ENCODE measurements at regions not wholly inside any gene's neighbourhood (a gene's known extent, or its start where the extent isn't known, plus 50 kb on each side); places are given as distances from the start of the nearest gene placed in this dataset.

- TF ChIP-seq, protein P1, sequence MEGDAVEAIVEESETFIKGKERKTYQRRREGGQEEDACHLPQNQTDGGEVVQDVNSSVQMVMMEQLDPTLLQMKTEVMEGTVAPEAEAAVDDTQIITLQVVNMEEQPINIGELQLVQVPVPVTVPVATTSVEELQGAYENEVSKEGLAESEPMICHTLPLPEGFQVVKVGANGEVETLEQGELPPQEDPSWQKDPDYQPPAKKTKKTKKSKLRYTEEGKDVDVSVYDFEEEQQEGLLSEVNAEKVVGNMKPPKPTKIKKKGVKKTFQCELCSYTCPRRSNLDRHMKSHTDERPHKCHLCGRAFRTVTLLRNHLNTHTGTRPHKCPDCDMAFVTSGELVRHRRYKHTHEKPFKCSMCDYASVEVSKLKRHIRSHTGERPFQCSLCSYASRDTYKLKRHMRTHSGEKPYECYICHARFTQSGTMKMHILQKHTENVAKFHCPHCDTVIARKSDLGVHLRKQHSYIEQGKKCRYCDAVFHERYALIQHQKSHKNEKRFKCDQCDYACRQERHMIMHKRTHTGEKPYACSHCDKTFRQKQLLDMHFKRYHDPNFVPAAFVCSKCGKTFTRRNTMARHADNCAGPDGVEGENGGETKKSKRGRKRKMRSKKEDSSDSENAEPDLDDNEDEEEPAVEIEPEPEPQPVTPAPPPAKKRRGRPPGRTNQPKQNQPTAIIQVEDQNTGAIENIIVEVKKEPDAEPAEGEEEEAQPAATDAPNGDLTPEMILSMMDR (IDR thresholded peaks at IDR 0.05) = no peak
- no peak for TF ChIP-seq POLR2AphosphoS5 (IDR thresholded peaks at IDR 0.05)
Observed at GRCh38 chr3:95994338-95994737, 820.1 kb upstream of the EPHA6 start.
